Activated CD4-positive, alpha-beta T cell treated with anti-CD3 and anti-CD28 coated beads, Interleukin-2, amount 10 ng/mL, durations not matched to agents 7 days and 5 days (primary cell): ENCODE measurements at regions not wholly inside any gene's neighbourhood (a gene's known extent, or its start where the extent isn't known, plus 50 kb on each side); places are given as distances from the start of the nearest gene placed in this dataset.

Source experiments
- CTCF ChIA-PET: fragments of 350-600 bp; sonication (Branson Sonifier 250); formaldehyde crosslinking; loops from one replicate; lab custom pipeline; 2021; ENCODE audit warnings: antibody characterized with exemption; lab: Charles Lee
- POLR2A ChIA-PET: fragments of 350-600 bp; sonication (Branson Sonifier 250); formaldehyde crosslinking; loops from one replicate; lab custom pipeline; 2021; ENCODE audit warnings: antibody characterized with exemption; lab: Charles Lee
- DNase-seq: peaks from one replicate; pipeline ENCODE4 v3.0.0-alpha.2; 2020
- H3K27ac Mint-ChIP-seq: one replicate; pipeline ENCODE4 v1.8.0; 2021; ENCODE audit warnings: mild to moderate bottlenecking, moderate library complexity, mixed read lengths
- H3K27me3 Mint-ChIP-seq: one replicate; pipeline ENCODE4 v1.8.0; 2021; ENCODE audit warnings: mixed read lengths
- H3K36me3 Mint-ChIP-seq: one replicate; pipeline ENCODE4 v1.8.0; 2021; ENCODE audit warnings: low read depth, mixed read lengths
- H3K4me1 Mint-ChIP-seq: one replicate; pipeline ENCODE4 v1.8.0; 2021; ENCODE audit warnings: mixed read lengths
- H3K4me3 Mint-ChIP-seq: one replicate; pipeline ENCODE4 v1.8.0; 2021; ENCODE audit warnings: mild to moderate bottlenecking, moderate library complexity, mixed read lengths
- H3K9me3 Mint-ChIP-seq: one replicate; pipeline ENCODE4 v1.8.0; 2021; ENCODE audit warnings: mixed read lengths

- Mint-ChIP-seq H3K4me3 (no peak overlapping the region), H3K27ac (no peak overlapping the region)
- CTCF ChIA-PET: no interaction called here
These were observed 218.9 kb upstream of the TANK start for GRCh38 chr2:160941290-160941846.

GRCh38 chr2:160942476-160943142 lies 217.6 kb upstream of the TANK start:
- H3K27me3 Mint-ChIP-seq: no peaks in the 10 kb centered on the region
- DNase-seq: no peak
- H3K36me3 Mint-ChIP-seq: no peaks in the 10 kb centered on the region
- no peak overlapping the region for H3K27ac Mint-ChIP-seq
- POLR2A ChIA-PET: no interaction called here
- no peak overlapping the region for H3K4me3 Mint-ChIP-seq
- H3K4me1 Mint-ChIP-seq: peaks cover 18% of the 10 kb centered on the region
- no peaks in the 10 kb centered on the region for H3K9me3 Mint-ChIP-seq
- CTCF ChIA-PET: no interaction called here

More at GRCh38 chr2:160941290-160941846, 218.9 kb upstream of the TANK start:
- no peaks in the 10 kb centered on the region for H3K9me3 Mint-ChIP-seq
- DNase-seq: no peak
- POLR2A ChIA-PET: no interaction called here
- peaks cover 18% of the 10 kb centered on the region for H3K4me1 Mint-ChIP-seq
- no peaks in the 10 kb centered on the region for H3K36me3 Mint-ChIP-seq
- H3K27me3 Mint-ChIP-seq: no peaks in the 10 kb centered on the region

GRCh38 chr2:160943414-160943813 lies 216.8 kb upstream of the TANK start:
- H3K36me3 Mint-ChIP-seq: no peaks in the 10 kb centered on the region
- H3K4me3 Mint-ChIP-seq: no peak overlapping the region
- POLR2A ChIA-PET: no interaction called here
- no peak for DNase-seq
- peaks cover 18% of the 10 kb centered on the region for H3K4me1 Mint-ChIP-seq
- no peak overlapping the region for H3K27ac Mint-ChIP-seq
- H3K9me3 Mint-ChIP-seq: no peaks in the 10 kb centered on the region
- H3K27me3 Mint-ChIP-seq: no peaks in the 10 kb centered on the region
- CTCF ChIA-PET: no interaction called here

GRCh38 chr2:160952464-160953254 lies 207.6 kb upstream of the TANK start:
- POLR2A ChIA-PET: no interaction called here

GRCh38 chr2:160955578-160955977 lies 204.7 kb upstream of the TANK start:
- H3K4me3 Mint-ChIP-seq: no peak overlapping the region
- H3K27me3 Mint-ChIP-seq: no peaks in the 10 kb centered on the region
- ChIA-PET POLR2A (no interaction called here), CTCF (interaction anchor here (1.0 kb wide), 1 partner anchor 12 kb away, joined by 3 read pairs; no protein-coding TSS in a partner anchor)
- no peak for DNase-seq
- peaks cover 3% of the 10 kb centered on the region for H3K9me3 Mint-ChIP-seq
- no peak overlapping the region for H3K27ac Mint-ChIP-seq
- H3K4me1 Mint-ChIP-seq: no peaks in the 10 kb centered on the region
- no peaks in the 10 kb centered on the region for H3K36me3 Mint-ChIP-seq

More at GRCh38 chr2:160952464-160953254, 207.6 kb upstream of the TANK start:
- Mint-ChIP-seq H3K4me3 (no peak overlapping the region), H3K4me1 (no peaks in the 10 kb centered on the region), H3K27me3 (no peaks in the 10 kb centered on the region), H3K27ac (no peak overlapping the region), H3K36me3 (no peaks in the 10 kb centered on the region), H3K9me3 (peaks cover 3% of the 10 kb centered on the region)
- CTCF ChIA-PET: no interaction called here
- DNase-seq: no peak

- Mint-ChIP-seq H3K27me3 (no peaks in the 10 kb centered on the region), H3K36me3 (no peaks in the 10 kb centered on the region), H3K4me3 (no peak overlapping the region), H3K9me3 (no peaks in the 10 kb centered on the region), H3K27ac (no peak overlapping the region), H3K4me1 (no peaks in the 10 kb centered on the region)
- DNase-seq: no peak
- ChIA-PET CTCF (interaction anchor here (1.0 kb wide), 2 partner anchors 12 to 15 kb away, joined by 3 read pairs; no protein-coding TSS in a partner anchor), POLR2A (no interaction called here)
These were observed 203.9 kb upstream of the TANK start for GRCh38 chr2:160956243-160956802.

- no peak for DNase-seq
- no peaks in the 10 kb centered on the region for H3K36me3 Mint-ChIP-seq
- CTCF ChIA-PET: interaction anchor here (0.8 to 1.2 kb wide), 2 partner anchors 14 to 20 kb away, joined by 3 read pairs; no protein-coding TSS in a partner anchor
- POLR2A ChIA-PET: no interaction called here
- H3K9me3 Mint-ChIP-seq: no peaks in the 10 kb centered on the region
- H3K4me1 Mint-ChIP-seq: no peaks in the 10 kb centered on the region
- peaks cover 3% of the 10 kb centered on the region for H3K27me3 Mint-ChIP-seq
- H3K27ac Mint-ChIP-seq: no peak overlapping the region
- H3K4me3 Mint-ChIP-seq: no peak overlapping the region
These were observed 196.3 kb upstream of the TANK start for GRCh38 chr2:160963957-160964356.

- no peak overlapping the region for H3K4me3 Mint-ChIP-seq
- no peaks in the 10 kb centered on the region for H3K9me3 Mint-ChIP-seq
- H3K36me3 Mint-ChIP-seq: no peaks in the 10 kb centered on the region
- CTCF ChIA-PET: interaction anchor here (1.0 kb wide), 1 partner anchor 12 kb away, joined by 3 read pairs; no protein-coding TSS in a partner anchor
- DNase-seq: no peak
- POLR2A ChIA-PET: no interaction called here
- H3K27me3 Mint-ChIP-seq: peaks cover 3% of the 10 kb centered on the region
- H3K4me1 Mint-ChIP-seq: peaks cover 5% of the 10 kb centered on the region
- no peak overlapping the region for H3K27ac Mint-ChIP-seq
These were observed 192.7 kb upstream of the TANK start for GRCh38 chr2:160967523-160967922.

GRCh38 chr2:160968183-160968582 lies 192.0 kb upstream of the TANK start:
- no peak overlapping the region for H3K4me3 Mint-ChIP-seq
- peaks cover 3% of the 10 kb centered on the region for H3K27me3 Mint-ChIP-seq
- DNase-seq: no peak
- no peaks in the 10 kb centered on the region for H3K9me3 Mint-ChIP-seq
- no peaks in the 10 kb centered on the region for H3K36me3 Mint-ChIP-seq
- H3K4me1 Mint-ChIP-seq: peaks cover 5% of the 10 kb centered on the region
- no peak overlapping the region for H3K27ac Mint-ChIP-seq
- ChIA-PET CTCF (interaction anchor here (1.0 kb wide), 1 partner anchor 12 kb away, joined by 3 read pairs; no protein-coding TSS in a partner anchor), POLR2A (no interaction called here)

GRCh38 chr2:160970052-160970965 lies 189.9 kb upstream of the TANK start:
- no peaks in the 10 kb centered on the region for H3K36me3 Mint-ChIP-seq
- no peaks in the 10 kb centered on the region for H3K9me3 Mint-ChIP-seq
- no peak overlapping the region for H3K27ac Mint-ChIP-seq
- H3K4me3 Mint-ChIP-seq: no peak overlapping the region
- H3K27me3 Mint-ChIP-seq: peaks cover 7% of the 10 kb centered on the region
- no peak for DNase-seq
- ChIA-PET POLR2A (no interaction called here), CTCF (interaction anchor here (0.7 to 1.3 kb wide), 4 partner anchors 10 to 861 kb away, joined by 3 to 5 read pairs (median 3); no protein-coding TSS in a partner anchor)
- peaks cover 5% of the 10 kb centered on the region for H3K4me1 Mint-ChIP-seq

GRCh38 chr2:160973991-160974390 lies 186.2 kb upstream of the TANK start:
- no peak overlapping the region for H3K27ac Mint-ChIP-seq
- POLR2A ChIA-PET: no interaction called here
- H3K4me1 Mint-ChIP-seq: peaks cover 5% of the 10 kb centered on the region
- H3K4me3 Mint-ChIP-seq: no peak overlapping the region
- DNase-seq: no peak
- H3K27me3 Mint-ChIP-seq: peaks cover 7% of the 10 kb centered on the region
- CTCF ChIA-PET: no interaction called here
- no peaks in the 10 kb centered on the region for H3K36me3 Mint-ChIP-seq
- no peaks in the 10 kb centered on the region for H3K9me3 Mint-ChIP-seq

- H3K27me3 Mint-ChIP-seq: peaks cover 7% of the 10 kb centered on the region
- peaks cover 5% of the 10 kb centered on the region for H3K4me1 Mint-ChIP-seq
- no peak for DNase-seq
- ChIA-PET POLR2A (no interaction called here), CTCF (interaction anchor here (0.6 kb wide), 1 partner anchor 15 kb away, joined by 3 read pairs; no protein-coding TSS in a partner anchor)
- H3K36me3 Mint-ChIP-seq: no peaks in the 10 kb centered on the region
- no peak overlapping the region for H3K27ac Mint-ChIP-seq
- H3K9me3 Mint-ChIP-seq: peaks cover 3% of the 10 kb centered on the region
- no peak overlapping the region for H3K4me3 Mint-ChIP-seq
These were observed 185.4 kb upstream of the TANK start for GRCh38 chr2:160974803-160975202.
